Activated CD4-positive, alpha-beta T cell treated with anti-CD3 and anti-CD28 coated beads for 24 hours (primary cell): ENCODE measurements at regions not wholly inside any gene's neighbourhood (a gene's known extent, or its start where the extent isn't known, plus 50 kb on each side); places are given as distances from the start of the nearest gene placed in this dataset.

Experiments
- DNase-seq, 2 donors: peaks; one replicate each; pipeline ENCODE4 v3.0.0-alpha.2; 2020; ENCODE audit warnings: low read depth in 2 of 2

- no peak for DNase-seq
Observed at GRCh38 chr12:34291001-34291400, 268.7 kb downstream of the ALG10 start.

GRCh38 chr12:34291426-34291901, 269.2 kb downstream of the ALG10 start:
- DNase-seq, result no peak

GRCh38 chr12:34292736-34293625, 270.7 kb downstream of the ALG10 start:
- DNase-seq, result no peak

GRCh38 chr12:34294137-34294536, 271.8 kb downstream of the ALG10 start:
- DNase-seq, result no peak

GRCh38 chr12:34294671-34295365, 272.5 kb downstream of the ALG10 start:
- no peak for DNase-seq

- no peak for DNase-seq
Observed at GRCh38 chr12:34295366-34296142, 273.3 kb downstream of the ALG10 start.

GRCh38 chr12:34296143-34297041, 274.1 kb downstream of the ALG10 start:
- no peak for DNase-seq

GRCh38 chr12:34297126-34297789, 275.0 kb downstream of the ALG10 start:
- no peak for DNase-seq

- no peak for DNase-seq
Observed at GRCh38 chr12:34297790-34298164, 275.5 kb downstream of the ALG10 start.

- DNase-seq, result no peak
Observed at GRCh38 chr12:34298176-34298970, 276.1 kb downstream of the ALG10 start.

- no peak for DNase-seq
Observed at GRCh38 chr12:34298971-34299801, 276.9 kb downstream of the ALG10 start.

- DNase-seq, result no peak
Observed at GRCh38 chr12:34299802-34300193, 277.5 kb downstream of the ALG10 start.

GRCh38 chr12:34300376-34301250, 278.3 kb downstream of the ALG10 start:
- no peak for DNase-seq

- DNase-seq, result no peak
Observed at GRCh38 chr12:34301251-34302130, 279.2 kb downstream of the ALG10 start.

GRCh38 chr12:34302131-34302885, 280.0 kb downstream of the ALG10 start:
- no peak for DNase-seq
